GM18508 (cell line): ENCODE measurements at regions not wholly inside any gene's neighbourhood (a gene's known extent, or its start where the extent isn't known, plus 50 kb on each side); places are given as distances from the start of the nearest gene placed in this dataset.

Experiments
- ATAC-seq: cut with Tn5 transposase; IDR thresholded peaks from one replicate; pipeline ENCODE4 v1.9.1; 2021; ENCODE audit warnings: moderate number of reproducible peaks; ENCODE audit not compliant: insufficient read depth, unreplicated experiment

GRCh38 chr2:195425328-195425727 lies 231.7 kb upstream of the SLC39A10 start:
- no peak for ATAC-seq

GRCh38 chr2:195419033-195419432 lies 238.0 kb upstream of the SLC39A10 start:
- no peak for ATAC-seq

GRCh38 chr2:195414537-195415100 lies 242.4 kb upstream of the SLC39A10 start:
- ATAC-seq = no peak

GRCh38 chr2:195413944-195414343 lies 243.1 kb upstream of the SLC39A10 start:
- ATAC-seq = no peak

- no peak for ATAC-seq
These were observed 243.6 kb upstream of the SLC39A10 start for GRCh38 chr2:195413422-195413821.

- ATAC-seq = no peak
These were observed 245.8 kb upstream of the SLC39A10 start for GRCh38 chr2:195411219-195411687.

- ATAC-seq = peak; percentile 86
These were observed 246.9 kb upstream of the SLC39A10 start for GRCh38 chr2:195410074-195410671.

- ATAC-seq = no peak
These were observed 248.2 kb upstream of the SLC39A10 start for GRCh38 chr2:195408811-195409210.

GRCh38 chr2:195408196-195408595 lies 248.8 kb upstream of the SLC39A10 start:
- ATAC-seq = no peak

GRCh38 chr2:195407783-195408182 lies 249.2 kb upstream of the SLC39A10 start:
- ATAC-seq = no peak

GRCh38 chr2:195406886-195407603 lies 250.0 kb upstream of the SLC39A10 start:
- ATAC-seq = no peak

- ATAC-seq = no peak
These were observed 252.4 kb upstream of the SLC39A10 start for GRCh38 chr2:195404651-195405050.

- no peak for ATAC-seq
These were observed 260.5 kb upstream of the SLC39A10 start for GRCh38 chr2:195396479-195396878.

GRCh38 chr2:195395362-195395761 lies 261.7 kb upstream of the SLC39A10 start:
- no peak for ATAC-seq

- peak; percentile 72 for ATAC-seq
These were observed 264.3 kb upstream of the SLC39A10 start for GRCh38 chr2:195392446-195393336.

- ATAC-seq = no peak
These were observed 266.2 kb upstream of the SLC39A10 start for GRCh38 chr2:195390686-195391321.

- no peak for ATAC-seq
These were observed 269.0 kb upstream of the SLC39A10 start for GRCh38 chr2:195388028-195388427.

GRCh38 chr2:195382186-195382585 lies 274.8 kb upstream of the SLC39A10 start:
- no peak for ATAC-seq

GRCh38 chr2:195370167-195370943 lies 286.7 kb upstream of the SLC39A10 start:
- ATAC-seq = no peak
